ENCODE measurements at regions not wholly inside any gene's neighbourhood (a gene's known extent, or its start where the extent isn't known, plus 50 kb on each side); places are given as distances from the start of the nearest gene placed in this dataset.
"Not testable (repeated sequence)": the region's sequence is repeated elsewhere in the genome, so short reads cannot be mapped to it uniquely, and the experiment has no call there.

GRCh38 chr14:106329987-106330774, 803.8 kb downstream of the TMEM121 start:
- H4K20me1 ChIP-seq (replicated peaks; ENCODE audit: control insufficient read depth, extremely low read depth, insufficient read depth, low read length); intact Hi-C loops (cut with micrococcal nuclease); H3K4me1 ChIP-seq (ENCODE audit: control insufficient read depth, extremely low read depth, insufficient read depth, low read length); H3K9ac ChIP-seq (replicated peaks; ENCODE audit: extremely low read depth, insufficient read depth, low read length); H3K4me2 ChIP-seq (ENCODE audit: insufficient read depth, low read length); H3K27ac ChIP-seq (ENCODE audit: insufficient read depth, low read depth, low read length); H3K27me3 ChIP-seq (ENCODE audit: control insufficient read depth in 2 of 2, insufficient read depth in 2 of 2, low read length in 2 of 2); CTCF ChIA-PET; FAIRE-seq; dilution Hi-C loops (cut with MboI; ENCODE audit: extremely low pct_ligation_motif_present, low sequenced_read_pairs); H3K4me3 ChIP-seq (replicated peaks in 1 of 3; ENCODE audit: insufficient read depth in 1 of 3, low read depth in 1 of 3, low read length in 3 of 3); H3K9me1 ChIP-seq (replicated peaks; ENCODE audit: control insufficient read depth, extremely low read depth, insufficient read depth, low read length); H3K79me2 ChIP-seq (ENCODE audit: control insufficient read depth, insufficient read depth, low read length); DNase-seq (ENCODE audit: low read depth, low spot score); BruUV-seq (replicated peaks); POLR2A ChIA-PET; H3K36me3 ChIP-seq (ENCODE audit: control insufficient read depth in 2 of 2, extremely low read depth in 1 of 2, insufficient read depth in 2 of 2, low read length in 2 of 2); H3K9me3 ChIP-seq (replicated peaks; ENCODE audit: control insufficient read depth, insufficient read depth, low read length); H2AFZ ChIP-seq (ENCODE audit: low read depth, low read length): not testable (repeated sequence)

GRCh38 chr14:106334428-106335109, 808.2 kb downstream of the TMEM121 start:
- H3K9me1 ChIP-seq (replicated peaks; ENCODE audit: control insufficient read depth, extremely low read depth, insufficient read depth, low read length); H3K9me3 ChIP-seq (replicated peaks; ENCODE audit: control insufficient read depth, insufficient read depth, low read length); BruUV-seq (replicated peaks); H3K36me3 ChIP-seq (ENCODE audit: control insufficient read depth in 2 of 2, extremely low read depth in 1 of 2, insufficient read depth in 2 of 2, low read length in 2 of 2); FAIRE-seq; H3K79me2 ChIP-seq (ENCODE audit: control insufficient read depth, insufficient read depth, low read length); H4K20me1 ChIP-seq (replicated peaks; ENCODE audit: control insufficient read depth, extremely low read depth, insufficient read depth, low read length); H3K9ac ChIP-seq (replicated peaks; ENCODE audit: extremely low read depth, insufficient read depth, low read length); H3K4me2 ChIP-seq (ENCODE audit: insufficient read depth, low read length); CTCF ChIA-PET; H2AFZ ChIP-seq (ENCODE audit: low read depth, low read length); dilution Hi-C loops (cut with MboI; ENCODE audit: extremely low pct_ligation_motif_present, low sequenced_read_pairs); H3K27ac ChIP-seq (ENCODE audit: insufficient read depth, low read depth, low read length); H3K4me3 ChIP-seq (replicated peaks in 1 of 3; ENCODE audit: insufficient read depth in 1 of 3, low read depth in 1 of 3, low read length in 3 of 3); H3K27me3 ChIP-seq (ENCODE audit: control insufficient read depth in 2 of 2, insufficient read depth in 2 of 2, low read length in 2 of 2); intact Hi-C loops (cut with micrococcal nuclease); POLR2A ChIA-PET; H3K4me1 ChIP-seq (ENCODE audit: control insufficient read depth, extremely low read depth, insufficient read depth, low read length); DNase-seq (ENCODE audit: low read depth, low spot score): not testable (repeated sequence)

- DNase-seq (ENCODE audit: low read depth, low spot score); H3K9me3 ChIP-seq (replicated peaks; ENCODE audit: control insufficient read depth, insufficient read depth, low read length); FAIRE-seq; H3K4me3 ChIP-seq (replicated peaks in 1 of 3; ENCODE audit: insufficient read depth in 1 of 3, low read depth in 1 of 3, low read length in 3 of 3); POLR2A ChIA-PET; H3K27me3 ChIP-seq (ENCODE audit: control insufficient read depth in 2 of 2, insufficient read depth in 2 of 2, low read length in 2 of 2); H3K79me2 ChIP-seq (ENCODE audit: control insufficient read depth, insufficient read depth, low read length); H3K4me1 ChIP-seq (ENCODE audit: control insufficient read depth, extremely low read depth, insufficient read depth, low read length); H3K36me3 ChIP-seq (ENCODE audit: control insufficient read depth in 2 of 2, extremely low read depth in 1 of 2, insufficient read depth in 2 of 2, low read length in 2 of 2); H4K20me1 ChIP-seq (replicated peaks; ENCODE audit: control insufficient read depth, extremely low read depth, insufficient read depth, low read length); H3K27ac ChIP-seq (ENCODE audit: insufficient read depth, low read depth, low read length); H2AFZ ChIP-seq (ENCODE audit: low read depth, low read length); dilution Hi-C loops (cut with MboI; ENCODE audit: extremely low pct_ligation_motif_present, low sequenced_read_pairs); H3K4me2 ChIP-seq (ENCODE audit: insufficient read depth, low read length); BruUV-seq (replicated peaks); CTCF ChIA-PET; intact Hi-C loops (cut with micrococcal nuclease); H3K9me1 ChIP-seq (replicated peaks; ENCODE audit: control insufficient read depth, extremely low read depth, insufficient read depth, low read length); H3K9ac ChIP-seq (replicated peaks; ENCODE audit: extremely low read depth, insufficient read depth, low read length): not testable (repeated sequence)
Observed at GRCh38 chr14:106335110-106335429, 808.7 kb downstream of the TMEM121 start.

GRCh38 chr14:106338775-106339174, 812.4 kb downstream of the TMEM121 start:
- FAIRE-seq; H3K27me3 ChIP-seq (ENCODE audit: control insufficient read depth in 2 of 2, insufficient read depth in 2 of 2, low read length in 2 of 2); H3K9me3 ChIP-seq (replicated peaks; ENCODE audit: control insufficient read depth, insufficient read depth, low read length); BruUV-seq (replicated peaks); DNase-seq (ENCODE audit: low read depth, low spot score); H3K4me1 ChIP-seq (ENCODE audit: control insufficient read depth, extremely low read depth, insufficient read depth, low read length); H3K27ac ChIP-seq (ENCODE audit: insufficient read depth, low read depth, low read length); POLR2A ChIA-PET; H3K79me2 ChIP-seq (ENCODE audit: control insufficient read depth, insufficient read depth, low read length); H3K9me1 ChIP-seq (replicated peaks; ENCODE audit: control insufficient read depth, extremely low read depth, insufficient read depth, low read length); H4K20me1 ChIP-seq (replicated peaks; ENCODE audit: control insufficient read depth, extremely low read depth, insufficient read depth, low read length); H3K4me3 ChIP-seq (replicated peaks in 1 of 3; ENCODE audit: insufficient read depth in 1 of 3, low read depth in 1 of 3, low read length in 3 of 3); H3K4me2 ChIP-seq (ENCODE audit: insufficient read depth, low read length); CTCF ChIA-PET; H3K9ac ChIP-seq (replicated peaks; ENCODE audit: extremely low read depth, insufficient read depth, low read length); intact Hi-C loops (cut with micrococcal nuclease); H3K36me3 ChIP-seq (ENCODE audit: control insufficient read depth in 2 of 2, extremely low read depth in 1 of 2, insufficient read depth in 2 of 2, low read length in 2 of 2); H2AFZ ChIP-seq (ENCODE audit: low read depth, low read length); dilution Hi-C loops (cut with MboI; ENCODE audit: extremely low pct_ligation_motif_present, low sequenced_read_pairs): not testable (repeated sequence)

All from endothelial cell of umbilical vein (primary cell).